ENCODE measurements at regions not wholly inside any gene's neighbourhood (a gene's known extent, or its start where the extent isn't known, plus 50 kb on each side); places are given as distances from the start of the nearest gene placed in this dataset.

- WGBS, 2 donors, result 92 to 94% methylated on average over 4 of the region's 4 CpGs
- Histone ChIP-seq H3K4me3 (no peak overlapping the region), H3K27me3 (no peaks in the 10 kb centered on the region), H3K36me3 (no peaks in the 10 kb centered on the region), H3K9me3 (no peaks in the 10 kb centered on the region), H3K27ac (no peak overlapping the region), H3K4me1 (peaks cover 0 to 5% (median 1%) of the 10 kb centered on the region in 4 donors)
- ATAC-seq (ENCODE audit: low FRiP score in 2 of 2) (no peak), DNase-seq (no peak)
- TF ChIP-seq POLR2A (IDR thresholded peaks at IDR 0.05) (no peak), CTCF (IDR thresholded peaks at IDR 0.05) (no peak), EP300 (IDR thresholded peaks at IDR 0.05) (no peak)
Observed at GRCh38 chr7:32158751-32159745, 88.8 kb upstream of the PDE1C start.

- ATAC-seq (ENCODE audit: low FRiP score in 2 of 2) (no peak), DNase-seq (peak in 1 of 2 donors; percentile 30)
- H3K4me3 ChIP-seq, result no peak overlapping the region
- H3K4me1 ChIP-seq, result peaks cover 0 to 5% (median 1%) of the 10 kb centered on the region in 4 donors
- H3K9me3 ChIP-seq, result no peaks in the 10 kb centered on the region
- H3K27ac ChIP-seq, result no peak overlapping the region
- no peaks in the 10 kb centered on the region for H3K27me3 ChIP-seq
- 58 to 67% methylated on average over 5 of the region's 5 CpGs for WGBS, 2 donors
- no peak for TF ChIP-seq POLR2AphosphoS5 (IDR thresholded peaks at IDR 0.05)
- no peak for TF ChIP-seq EP300 (IDR thresholded peaks at IDR 0.05)
- TF ChIP-seq POLR2A (IDR thresholded peaks at IDR 0.05), result no peak
- TF ChIP-seq CTCF (IDR thresholded peaks at IDR 0.05), result no peak
- H3K36me3 ChIP-seq, result no peaks in the 10 kb centered on the region
Observed at GRCh38 chr7:32158076-32158475, 87.9 kb upstream of the PDE1C start.

GRCh38 chr7:32155712-32156111 lies 85.5 kb upstream of the PDE1C start:
- ATAC-seq (ENCODE audit: low FRiP score in 2 of 2) (no peak), DNase-seq (no peak)
- Histone ChIP-seq H3K4me1 (no peaks in the 10 kb centered on the region), H3K4me3 (no peak overlapping the region), H3K27ac (no peak overlapping the region), H3K27me3 (no peaks in the 10 kb centered on the region), H3K9me3 (no peaks in the 10 kb centered on the region), H3K36me3 (no peaks in the 10 kb centered on the region)
- whole genome bisulfite sequencing, 2 donors, result 51 to 67% methylated on average over 2 of the region's 2 CpGs
- TF ChIP-seq POLR2A (IDR thresholded peaks at IDR 0.05) (no peak), EP300 (IDR thresholded peaks at IDR 0.05) (no peak), POLR2AphosphoS5 (IDR thresholded peaks at IDR 0.05) (no peak), CTCF (IDR thresholded peaks at IDR 0.05) (no peak)

- Histone ChIP-seq H3K27me3 (no peaks in the 10 kb centered on the region), H3K4me3 (no peak overlapping the region), H3K27ac (no peak overlapping the region), H3K36me3 (no peaks in the 10 kb centered on the region), H3K4me1 (no peaks in the 10 kb centered on the region), H3K9me3 (no peaks in the 10 kb centered on the region)
- DNase-seq, result peak in 1 of 2 donors; percentile 5
- no peak for TF ChIP-seq EP300 (IDR thresholded peaks at IDR 0.05)
- TF ChIP-seq POLR2AphosphoS5 (IDR thresholded peaks at IDR 0.05), result no peak
- TF ChIP-seq POLR2A (IDR thresholded peaks at IDR 0.05), result no peak
- no peak for TF ChIP-seq CTCF (IDR thresholded peaks at IDR 0.05)
- ATAC-seq (ENCODE audit: low FRiP score in 2 of 2), result peak; percentile 13 to 34
- WGBS, 2 donors, result 71 to 75% methylated on average over 3 of the region's 3 CpGs
Observed at GRCh38 chr7:32154797-32155196, 84.6 kb upstream of the PDE1C start.
